Gastroesophageal sphincter (tissue), 3 donors: ENCODE measurements at regions not wholly inside any gene's neighbourhood (a gene's known extent, or its start where the extent isn't known, plus 50 kb on each side); places are given as distances from the start of the nearest gene placed in this dataset.

Experiments used
- CTCF ChIP-seq, 4 experiments: fragments of 200-600 bp in 2 of 4; fragments of 450-650 bp in 2 of 4; sonication (generic) in 1 of 4; IDR thresholded peaks; one replicate each; pipeline ENCODE4 v1.5.1; 2017 to 2019; ENCODE audit warnings: antibody characterized with exemption in 4 of 4, mild to moderate bottlenecking in 2 of 4, moderate library complexity in 2 of 4
- POLR2A ChIP-seq, 2 donors: fragments of 450-650 bp; IDR thresholded peaks; one replicate each; pipeline ENCODE4 v1.6.1; 2017; ENCODE audit warnings: antibody characterized with exemption in 2 of 2, mild to moderate bottlenecking in 2 of 2, moderate library complexity in 1 of 2
- POLR2AphosphoS5 ChIP-seq: sonication (generic); formaldehyde crosslinking; IDR thresholded peaks from one replicate; pipeline ENCODE4 v1.6.1; 2017; ENCODE audit warnings: antibody characterized with exemption

- TF ChIP-seq POLR2AphosphoS5 (no peak), CTCF (IDR thresholded peaks at IDR 0.05) (no peak), POLR2A (IDR thresholded peaks at IDR 0.05) (no peak)
These were observed 67.8 kb upstream of the ITGA11 start for GRCh38 chr15:68499620-68500312.
